GM12891 (cell line): ENCODE measurements at regions not wholly inside any gene's neighbourhood (a gene's known extent, or its start where the extent isn't known, plus 50 kb on each side); places are given as distances from the start of the nearest gene placed in this dataset.

Source experiments
- POLR2A ChIP-seq: IDR thresholded peaks from 2 replicates; pipeline ENCODE4 v1.6.1; 2011; ENCODE audit warnings: low read depth, low read length, control low read depth
- POLR2AphosphoS5 ChIP-seq: IDR thresholded peaks from 2 replicates; pipeline ENCODE4 v1.6.1; 2011; ENCODE audit warnings: low read depth, low read length, control low read depth
- POU2F2 ChIP-seq: IDR thresholded peaks from 2 replicates; pipeline ENCODE4 v1.6.1; 2011; ENCODE audit warnings: low read depth, mild to moderate bottlenecking, control low read depth, low read length, moderate library complexity
- SPI1 ChIP-seq: IDR thresholded peaks from 2 replicates; pipeline ENCODE4 v1.6.1; 2011; ENCODE audit warnings: low read depth, low read length, control low read depth
- TAF1 ChIP-seq: IDR thresholded peaks from 2 replicates; pipeline ENCODE4 v1.6.1; 2011; ENCODE audit warnings: low read depth, low read length, control low read depth

DNA sequence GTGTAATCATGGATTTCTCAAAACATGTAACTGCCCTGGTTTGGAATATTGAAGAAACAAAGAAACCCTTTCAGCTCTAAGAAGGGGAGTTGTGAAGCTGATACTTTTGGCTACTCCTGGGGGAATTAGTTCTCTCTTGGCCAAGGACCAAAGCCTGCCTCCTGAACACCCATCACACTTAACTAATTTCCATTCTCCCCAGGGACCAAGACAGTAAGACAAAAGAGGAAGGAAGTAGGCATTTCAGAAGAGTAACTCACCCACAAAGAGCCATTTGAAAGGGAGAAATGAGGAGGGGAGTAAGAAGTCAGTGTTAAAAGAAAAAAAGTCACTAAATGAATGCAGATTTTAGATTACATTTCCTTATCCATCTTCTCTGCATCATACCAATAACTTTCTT lies 328.0 kb upstream of the SOX2 start:
- TF ChIP-seq POLR2A (no peak), SPI1 (no peak), POLR2AphosphoS5 (no peak), TAF1 (no peak), POU2F2 (no peak)
